Peyer's patch (tissue), 4 donors: ENCODE measurements at regions not wholly inside any gene's neighbourhood (a gene's known extent, or its start where the extent isn't known, plus 50 kb on each side); places are given as distances from the start of the nearest gene placed in this dataset.
"Not testable (repeated sequence)": the region's sequence is repeated elsewhere in the genome, so short reads cannot be mapped to it uniquely, and the experiment has no call there.

Experiments
- DNase-seq, 3 donors: peaks; one replicate each; pipeline ENCODE4 v3.0.0-alpha.2; 2017 to 2019
- H3K27ac ChIP-seq, 4 donors: fragments of 200-600 bp; sonication (generic); one replicate each; pipeline ENCODE4 v1.5.1; 2016 to 2019
- H3K27me3 ChIP-seq, 2 donors: fragments of 200-600 bp; sonication (generic); one replicate each; pipeline ENCODE4 v1.5.1; 2019
- H3K36me3 ChIP-seq, 3 donors: fragments of 200-600 bp; sonication (generic); one replicate each; pipeline ENCODE4 v1.5.1; 2016 to 2019
- H3K4me1 ChIP-seq, 4 donors: fragments of 200-600 bp; sonication (generic); one replicate each; pipeline ENCODE4 v1.5.1; 2016 to 2019
- H3K4me3 ChIP-seq, 4 donors: fragments of 200-600 bp; sonication (generic); 1 replicate in 3 of 4; 2 replicates in 1 of 4; pipeline ENCODE4 v1.5.1; 2016 to 2019; ENCODE audit warnings: mild to moderate bottlenecking in 1 of 4
- H3K9me3 ChIP-seq, 4 donors: fragments of 200-600 bp; sonication (generic); one replicate each; pipeline ENCODE4 v1.5.1; 2016 to 2019; ENCODE audit warnings: mild to moderate bottlenecking in 1 of 4
- CTCF ChIP-seq, 6 experiments: fragments of 450-650 bp in 4 of 6; fragments of 200-600 bp in 2 of 6; sonication (generic) in 1 of 6; IDR thresholded peaks; one replicate each; pipeline ENCODE4 v1.5.1; 2017 to 2019; ENCODE audit warnings: antibody characterized with exemption in 6 of 6, mild to moderate bottlenecking in 3 of 6, moderate library complexity in 1 of 6
- POLR2A ChIP-seq, 2 donors: fragments of 450-650 bp; IDR thresholded peaks; one replicate each; pipeline ENCODE4 v1.5.1; 2017; ENCODE audit warnings: antibody characterized with exemption in 2 of 2, mild to moderate bottlenecking in 2 of 2, moderate library complexity in 2 of 2

- Histone ChIP-seq H3K27ac (no peak overlapping the region), H3K4me3 (no peak overlapping the region), H3K27me3 (no peaks in the 10 kb centered on the region), H3K36me3 (no peaks in the 10 kb centered on the region), H3K4me1 (no peaks in the 10 kb centered on the region), H3K9me3 (no peaks in the 10 kb centered on the region)
- no peak for DNase-seq
- TF ChIP-seq POLR2A (IDR thresholded peaks at IDR 0.05) = no peak
- TF ChIP-seq CTCF (IDR thresholded peaks at IDR 0.05) = no peak
These were observed 148.0 kb upstream of the PCDH20 start for GRCh38 chr13:61563645-61564044.

DNA sequence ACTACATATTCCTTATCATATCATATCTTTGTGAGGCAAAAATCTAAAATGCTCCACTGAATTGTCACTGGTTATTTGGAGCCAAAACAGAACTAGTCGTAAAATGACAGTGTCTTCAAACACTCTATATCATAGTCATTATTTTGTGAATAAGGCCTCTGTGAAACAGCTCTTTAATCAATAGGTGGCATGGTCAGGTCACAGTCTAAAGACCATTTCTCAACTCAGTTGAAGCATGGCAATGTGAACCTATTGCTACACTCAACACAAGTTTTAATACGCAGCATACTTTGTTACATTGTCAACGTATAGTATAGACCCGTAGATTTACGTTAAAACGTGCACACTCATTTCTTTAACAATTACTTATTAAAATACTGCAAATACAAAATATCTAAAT is 131.3 kb upstream of the PCDH20 start:
- Histone ChIP-seq H3K27ac (no peak overlapping the region), H3K9me3 (no peaks in the 10 kb centered on the region), H3K4me3 (no peak overlapping the region), H3K4me1 (no peaks in the 10 kb centered on the region), H3K36me3 (no peaks in the 10 kb centered on the region), H3K27me3 (no peaks in the 10 kb centered on the region)
- TF ChIP-seq CTCF (IDR thresholded peaks at IDR 0.05) (no peak), POLR2A (IDR thresholded peaks at IDR 0.05) (no peak)
- no peak for DNase-seq

DNA sequence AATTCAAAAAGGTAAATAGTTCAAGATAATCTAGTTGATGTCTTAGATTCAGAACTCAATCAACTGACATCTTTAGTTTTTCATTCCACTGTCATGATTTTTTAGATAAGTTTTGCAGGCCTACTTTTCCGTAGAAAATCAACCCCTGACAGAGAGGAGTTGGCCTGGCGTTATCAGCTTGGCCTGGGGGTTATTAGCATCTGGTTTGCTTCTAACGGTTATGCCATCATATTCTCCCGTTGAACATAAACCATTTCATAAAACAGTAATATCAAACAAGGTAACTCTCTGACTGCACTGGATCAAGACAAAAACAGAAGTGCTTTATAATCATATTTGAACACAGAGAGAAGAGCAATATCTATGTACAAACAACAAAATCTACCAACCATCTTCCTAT is 130.8 kb upstream of the PCDH20 start:
- no peaks in the 10 kb centered on the region for H3K36me3 ChIP-seq
- no peak overlapping the region for H3K4me3 ChIP-seq
- no peaks in the 10 kb centered on the region for H3K9me3 ChIP-seq
- no peak for DNase-seq
- H3K27me3 ChIP-seq = no peaks in the 10 kb centered on the region
- no peak overlapping the region for H3K27ac ChIP-seq
- TF ChIP-seq CTCF (IDR thresholded peaks at IDR 0.05) = no peak
- TF ChIP-seq POLR2A (IDR thresholded peaks at IDR 0.05) = no peak
- no peaks in the 10 kb centered on the region for H3K4me1 ChIP-seq

DNA sequence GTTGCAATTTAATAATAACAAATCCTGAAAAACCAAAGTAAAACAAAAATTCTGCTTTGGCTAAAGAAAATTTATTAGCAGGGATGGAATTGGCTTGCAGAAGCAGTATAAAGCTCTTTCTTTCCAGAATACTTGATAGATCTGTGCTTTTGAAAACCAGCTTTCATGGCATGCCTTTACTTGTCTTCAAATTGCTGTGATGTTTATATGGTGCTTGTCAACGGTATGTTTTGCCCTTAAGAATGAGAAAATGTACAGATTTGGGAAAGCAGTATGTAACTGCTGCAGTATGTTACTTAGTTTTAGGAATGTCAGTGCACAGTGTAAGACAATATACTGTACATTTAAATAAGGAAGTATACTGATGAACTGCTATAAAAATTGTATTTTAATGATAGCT is 120.8 kb upstream of the PCDH20 start:
- H3K9me3 ChIP-seq = no peaks in the 10 kb centered on the region
- no peak overlapping the region for H3K4me3 ChIP-seq
- H3K27ac ChIP-seq = no peak overlapping the region
- H3K36me3 ChIP-seq = no peaks in the 10 kb centered on the region
- no peaks in the 10 kb centered on the region for H3K4me1 ChIP-seq
- H3K27me3 ChIP-seq = no peaks in the 10 kb centered on the region
- no peak for TF ChIP-seq POLR2A (IDR thresholded peaks at IDR 0.05)
- TF ChIP-seq CTCF (IDR thresholded peaks at IDR 0.05) = no peak
- DNase-seq = no peak

DNA sequence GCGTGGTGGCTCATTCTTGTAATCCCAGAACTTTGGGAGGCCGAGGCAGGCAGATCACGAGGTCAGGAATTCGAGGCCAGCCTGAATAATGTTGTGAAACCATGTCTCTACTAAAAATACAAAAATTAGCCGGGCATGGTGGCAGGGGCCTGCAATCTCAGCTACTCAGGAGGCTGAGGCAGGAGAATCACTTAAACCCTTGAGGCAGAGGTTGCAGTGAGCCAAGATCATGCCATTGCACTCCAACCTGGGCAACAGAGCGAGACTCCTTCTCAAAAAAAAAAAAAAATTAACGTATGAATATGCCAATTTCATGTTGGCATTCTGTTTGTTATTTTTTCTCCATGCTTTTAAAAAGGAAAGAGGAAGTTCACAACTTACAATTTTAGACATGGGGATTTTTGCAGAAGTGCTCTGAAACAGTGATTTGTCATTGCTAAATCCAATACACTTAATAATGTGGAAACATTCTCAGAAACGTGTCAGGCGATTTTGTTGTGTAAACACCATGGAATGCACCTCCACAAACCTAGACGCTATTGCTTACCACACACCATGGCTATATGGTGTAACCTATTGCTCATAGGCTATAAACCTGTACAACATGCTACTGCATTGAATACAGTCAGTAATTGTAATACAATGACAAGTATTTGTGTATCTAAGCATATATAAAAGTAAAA is 115.9 kb upstream of the PCDH20 start:
- DNase-seq = no peak
- TF ChIP-seq CTCF (IDR thresholded peaks at IDR 0.05) (no peak), POLR2A (IDR thresholded peaks at IDR 0.05) (no peak)
- Histone ChIP-seq H3K27ac (no peak overlapping the region), H3K36me3 (no peaks in the 10 kb centered on the region), H3K4me1 (no peaks in the 10 kb centered on the region), H3K27me3 (no peaks in the 10 kb centered on the region), H3K4me3 (no peak overlapping the region), H3K9me3 (no peaks in the 10 kb centered on the region)

DNA sequence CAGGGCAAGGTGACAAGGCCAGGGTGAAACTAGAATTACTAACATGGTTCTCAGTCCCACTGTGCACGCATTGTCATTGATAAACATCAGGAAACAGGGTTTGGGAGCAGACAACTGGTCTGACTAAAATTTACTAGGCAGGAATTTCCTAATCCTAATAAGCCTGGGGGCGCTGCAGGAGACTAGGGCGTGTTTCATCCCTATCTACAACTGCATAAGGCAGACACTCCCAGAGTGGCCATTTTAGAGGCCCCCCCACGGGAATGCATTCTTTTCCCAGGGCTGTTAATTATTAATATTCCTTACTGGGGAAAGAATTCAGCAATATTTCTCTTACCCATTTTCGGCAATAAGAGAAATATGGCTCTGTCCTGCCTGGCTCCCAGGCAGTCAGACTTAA is 103.6 kb upstream of the PCDH20 start:
- not testable (repeated sequence) for H3K4me1 ChIP-seq, H3K4me3 ChIP-seq, DNase-seq, H3K36me3 ChIP-seq, H3K27me3 ChIP-seq, H3K27ac ChIP-seq, H3K9me3 ChIP-seq
